SK-N-SH (cell line): ENCODE measurements at regions not wholly inside any gene's neighbourhood (a gene's known extent, or its start where the extent isn't known, plus 50 kb on each side); places are given as distances from the start of the nearest gene placed in this dataset.

Source experiments
- CTCF ChIA-PET: fragments of 300-600, 350-600 bp; formaldehyde crosslinking; extraction: SDS; loops from one replicate; lab custom pipeline; 2021; lab: Yijun Ruan, JAX
- POLR2A ChIA-PET: fragments of 350-600 bp; sonication (Branson Sonifier 250); formaldehyde crosslinking; extraction: SDS; loops from one replicate; lab custom pipeline; 2020; ENCODE audit warnings: antibody characterized with exemption, inconsistent platforms; lab: Yijun Ruan, JAX
- DNase-seq: peaks from one replicate; pipeline ENCODE4 v3.0.0; 2012
- H2AFZ ChIP-seq: fragments of 200-600 bp; sonication (generic); 2 replicates; pipeline ENCODE4 v1.8.1; 2016; ENCODE audit warnings: antibody characterized with exemption, mild to moderate bottlenecking, low read depth
- H3F3A ChIP-seq: fragments of 200-600 bp; sonication (generic); replicated peaks from 2 replicates; pipeline ENCODE3; 2016; ENCODE audit warnings: antibody characterized with exemption, mild to moderate bottlenecking; ENCODE audit not compliant: insufficient read depth
- H3K27ac ChIP-seq, 2 experiments: fragments of 200-500 bp in 1 of 2; fragments of 200-600 bp in 1 of 2; sonication (Bioruptor generic) in 1 of 2; sonication (generic), shearing (Covaris generic) in 1 of 2; 2 replicates each; pipeline versions ENCODE4 v1.5.1 to v1.6.1; 2014 to 2016; ENCODE audit warnings: low read depth in 2 of 2, inconsistent platforms in 1 of 2, low read length in 1 of 2, mild to moderate bottlenecking in 1 of 2, mixed read lengths in 1 of 2
- H3K27me3 ChIP-seq: fragments of 200-600 bp; sonication (generic), shearing (Covaris generic); 2 replicates; pipeline ENCODE4 v1.6.1; 2016; ENCODE audit warnings: mixed run types; ENCODE audit not compliant: insufficient read depth
- H3K36me3 ChIP-seq, 2 experiments: fragments of 200-500 bp in 1 of 2; fragments of 200-600 bp in 1 of 2; sonication (Bioruptor generic) in 1 of 2; sonication (generic) in 1 of 2; replicated peaks in 1 of 2; 2 replicates each; pipeline versions ENCODE3 to v1.5.1; 2014 to 2016; ENCODE audit warnings: low read length in 1 of 2, mild to moderate bottlenecking in 1 of 2; ENCODE audit not compliant: insufficient read depth in 2 of 2, control insufficient read depth in 1 of 2
- H3K4me1 ChIP-seq, 2 experiments: fragments of 200-500 bp in 1 of 2; fragments of 200-600 bp in 1 of 2; sonication (Bioruptor generic) in 1 of 2; sonication (generic), shearing (Covaris generic) in 1 of 2; 2 replicates each; pipeline versions ENCODE4 v1.5.1 to v1.6.1; 2014 to 2016; ENCODE audit warnings: low read depth in 1 of 2, low read length in 1 of 2, mixed run types in 1 of 2; ENCODE audit not compliant: insufficient read depth in 2 of 2, control insufficient read depth in 1 of 2
- H3K4me2 ChIP-seq: fragments of 200-600 bp; sonication (generic), shearing (Covaris generic); 2 replicates; pipeline ENCODE4 v1.6.1; 2017; ENCODE audit warnings: mixed run types
- H3K4me3 ChIP-seq, 2 experiments: fragments of 200-500 bp in 1 of 2; fragments of 200-600 bp in 1 of 2; sonication (Bioruptor generic) in 1 of 2; sonication (generic), shearing (Covaris generic) in 1 of 2; 2 replicates each; pipeline versions ENCODE4 v1.5.1 to v1.8.1; 2014 to 2016; ENCODE audit warnings: low read depth in 2 of 2, inconsistent platforms in 1 of 2, low read length in 1 of 2, mild to moderate bottlenecking in 1 of 2, mixed read lengths in 1 of 2, moderate library complexity in 1 of 2
- H3K79me2 ChIP-seq: fragments of 200-600 bp; sonication (generic); 2 replicates; pipeline ENCODE4 v1.8.1; 2017; ENCODE audit warnings: mild to moderate bottlenecking; ENCODE audit not compliant: insufficient read depth
- H3K9ac ChIP-seq: fragments of 200-600 bp; sonication (generic); 2 replicates; pipeline ENCODE4 v1.6.1; 2017; ENCODE audit warnings: mixed run types
- H3K9me2 ChIP-seq: fragments of 200-600 bp; sonication (generic); 2 replicates; pipeline ENCODE4 v1.6.1; 2017; ENCODE audit warnings: mixed run types
- H3K9me3 ChIP-seq: fragments of 200-600 bp; sonication (generic); 2 replicates; pipeline ENCODE4 v1.6.1; 2017; ENCODE audit warnings: mixed run types, mild to moderate bottlenecking, moderate library complexity
- H4K20me1 ChIP-seq: fragments of 200-600 bp; sonication (generic); 2 replicates; pipeline ENCODE4 v1.6.1; 2017; ENCODE audit warnings: mild to moderate bottlenecking, mixed run types; ENCODE audit not compliant: insufficient read depth
- ELF1 ChIP-seq: IDR thresholded peaks from 2 replicates; pipeline ENCODE4 v1.4.0; 2012
- EZH2phosphoT487 ChIP-seq: fragments of 200-600 bp; sonication (generic); IDR thresholded peaks from 2 replicates; pipeline ENCODE4 v1.6.1; 2017; ENCODE audit warnings: low read depth, mixed run types, mild to moderate bottlenecking, antibody characterized with exemption, moderate library complexity, borderline replicate concordance
- FOXM1 ChIP-seq: IDR thresholded peaks from 2 replicates; pipeline ENCODE4 v1.4.0; 2012; ENCODE audit warnings: low read depth, mild to moderate bottlenecking
- GABPA ChIP-seq: IDR thresholded peaks from 2 replicates; pipeline ENCODE4 v1.4.0; 2012; ENCODE audit warnings: low read depth, mild to moderate bottlenecking
- GATA2 ChIP-seq: sonication (generic); formaldehyde crosslinking; IDR thresholded peaks from 2 replicates; pipeline ENCODE4 v1.5.0; 2020; ENCODE audit warnings: mild to moderate bottlenecking, missing genetic modification reagents
- MXI1 ChIP-seq: IDR thresholded peaks from 2 replicates; pipeline ENCODE4 v1.6.1; 2012; ENCODE audit warnings: mild to moderate bottlenecking, low read depth, low read length, improper control_type of control experiment
- NFIC ChIP-seq: IDR thresholded peaks from 2 replicates; pipeline ENCODE4 v1.4.0; 2012; ENCODE audit warnings: borderline replicate concordance
- POLR2AphosphoS5 ChIP-seq: IDR thresholded peaks from 2 replicates; pipeline ENCODE4 v1.6.1; 2012; ENCODE audit warnings: low read depth, low read length
- RCOR1 ChIP-seq: fragments of 150-350 bp; IDR thresholded peaks from 2 replicates; pipeline ENCODE4 v1.6.1; 2017; ENCODE audit warnings: antibody characterized with exemption, low read length
- RFX5 ChIP-seq: IDR thresholded peaks from 2 replicates; pipeline ENCODE4 v1.6.1; 2012; ENCODE audit warnings: mild to moderate bottlenecking, improper control_type of control experiment, low read length
- RXRA ChIP-seq: IDR thresholded peaks from 2 replicates; pipeline ENCODE4 v1.4.0; 2012; ENCODE audit warnings: low read depth, mild to moderate bottlenecking, borderline replicate concordance
- SMC3 ChIP-seq: IDR thresholded peaks from 2 replicates; pipeline ENCODE4 v1.6.1; 2012; ENCODE audit warnings: low read depth, low read length, improper control_type of control experiment
- TAF1 ChIP-seq: IDR thresholded peaks from 2 replicates; pipeline ENCODE4 v1.6.1; 2012; ENCODE audit warnings: low read depth, mild to moderate bottlenecking, low read length, moderate library complexity, borderline replicate concordance
- YY1 ChIP-seq: IDR thresholded peaks from 2 replicates; pipeline ENCODE4 v1.4.0; 2012; ENCODE audit warnings: low read depth, mild to moderate bottlenecking
- WGBS: methylation state at CpG from one replicate; pipeline ENCODE4 v1.1.6; 2017; ENCODE audit warnings: low lambda C conversion rate; 5-methylcytosine and 5-hydroxymethylcytosine counted together
- TF ChIP-seq, protein P1 (sequence below): fragments of 150-350 bp; IDR thresholded peaks from 2 replicates; pipeline ENCODE4 v1.6.1; 2017; ENCODE audit warnings: antibody characterized with exemption, low read length, low read depth, borderline replicate concordance
- TF ChIP-seq, protein P2 (sequence below): IDR thresholded peaks from 2 replicates; pipeline ENCODE4 v1.4.0; 2012; ENCODE audit warnings: low read depth, borderline replicate concordance
- TF ChIP-seq, protein P3 (sequence below): fragments of 150-350 bp; IDR thresholded peaks from 2 replicates; pipeline ENCODE4 v1.6.1; 2016; ENCODE audit warnings: mild to moderate bottlenecking, low read depth, low read length
- TF ChIP-seq, protein P4 (sequence below): IDR thresholded peaks from 2 replicates; pipeline ENCODE4 v1.6.1; 2012; ENCODE audit warnings: mild to moderate bottlenecking, low read depth, low read length, moderate library complexity
- TF ChIP-seq, protein P5 (sequence below): fragments of 200-600 bp; sonication (generic); IDR thresholded peaks from 2 replicates; pipeline ENCODE4 v1.6.1; 2017; ENCODE audit warnings: antibody characterized with exemption, mild to moderate bottlenecking, moderate library complexity

DNA sequence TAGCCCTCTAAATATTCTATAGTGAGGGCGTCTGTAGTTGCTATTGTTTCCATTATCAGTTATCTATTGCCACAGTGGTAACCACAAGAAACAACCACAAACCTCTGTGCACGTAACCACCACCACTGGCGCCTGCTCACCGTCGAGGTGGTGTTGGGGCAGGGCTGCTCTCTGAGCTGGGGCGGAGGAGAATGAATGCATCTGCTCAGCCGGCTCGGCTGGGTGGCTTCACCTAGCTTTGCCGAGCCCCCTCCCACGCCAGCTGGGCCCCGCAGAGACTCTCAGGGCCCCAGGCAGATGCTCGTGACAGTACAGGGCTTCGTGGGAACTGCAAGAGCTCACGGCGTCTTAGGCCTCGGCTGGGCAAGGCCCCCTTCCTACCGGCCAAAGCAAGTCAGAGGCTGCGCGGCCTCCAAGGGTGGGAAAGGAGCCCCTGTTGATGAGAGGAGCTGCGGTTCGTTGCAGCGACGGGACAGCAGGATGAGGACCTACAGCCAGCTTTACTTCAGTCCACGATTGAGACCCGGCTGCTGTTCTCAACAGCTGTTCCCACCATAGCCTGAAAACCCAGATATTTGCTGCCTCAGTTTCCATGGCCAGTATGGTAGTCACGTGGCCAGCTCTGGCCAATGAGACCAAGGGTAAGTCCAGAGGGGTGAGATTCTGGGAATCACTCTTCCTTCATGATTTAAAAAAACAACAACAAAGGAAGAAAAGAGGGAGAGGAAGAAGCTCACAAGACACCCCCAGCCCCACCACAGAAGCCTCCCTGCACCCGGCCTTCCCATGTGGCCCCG, 120.2 kb upstream of the AFDN start:
- H3K4me2 ChIP-seq, result no peak overlapping the region
- H3F3A ChIP-seq, result no peaks in the 10 kb centered on the region
- CTCF ChIA-PET, result no interaction called here
- H2AFZ ChIP-seq, result no peak overlapping the region
- WGBS, result 67% methylated on average over 21 of the region's 28 CpGs
- POLR2A ChIA-PET, result no interaction called here
- H3K9me2 ChIP-seq, result no peaks in the 10 kb centered on the region
- H3K9ac ChIP-seq, result no peak overlapping the region
- no peaks in the 10 kb centered on the region for H4K20me1 ChIP-seq
- DNase-seq, result no peak
- H3K79me2 ChIP-seq, result no peaks in the 10 kb centered on the region
- H3K27me3 ChIP-seq, result no peaks in the 10 kb centered on the region
- H3K9me3 ChIP-seq, result no peaks in the 10 kb centered on the region
- TF ChIP-seq ELF1 (no peak), TAF1 (no peak), GABPA (no peak), RFX5 (no peak), EZH2phosphoT487 (no peak), FOXM1 (no peak), SMC3 (no peak), POLR2AphosphoS5 (no peak), RXRA (no peak), RCOR1 (no peak), MXI1 (no peak), NFIC (no peak), YY1 (no peak), GATA2 (no peak)
- TF ChIP-seq, protein P1, sequence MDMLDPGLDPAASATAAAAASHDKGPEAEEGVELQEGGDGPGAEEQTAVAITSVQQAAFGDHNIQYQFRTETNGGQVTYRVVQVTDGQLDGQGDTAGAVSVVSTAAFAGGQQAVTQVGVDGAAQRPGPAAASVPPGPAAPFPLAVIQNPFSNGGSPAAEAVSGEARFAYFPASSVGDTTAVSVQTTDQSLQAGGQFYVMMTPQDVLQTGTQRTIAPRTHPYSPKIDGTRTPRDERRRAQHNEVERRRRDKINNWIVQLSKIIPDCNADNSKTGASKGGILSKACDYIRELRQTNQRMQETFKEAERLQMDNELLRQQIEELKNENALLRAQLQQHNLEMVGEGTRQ, result no peak
- TF ChIP-seq, protein P2, sequence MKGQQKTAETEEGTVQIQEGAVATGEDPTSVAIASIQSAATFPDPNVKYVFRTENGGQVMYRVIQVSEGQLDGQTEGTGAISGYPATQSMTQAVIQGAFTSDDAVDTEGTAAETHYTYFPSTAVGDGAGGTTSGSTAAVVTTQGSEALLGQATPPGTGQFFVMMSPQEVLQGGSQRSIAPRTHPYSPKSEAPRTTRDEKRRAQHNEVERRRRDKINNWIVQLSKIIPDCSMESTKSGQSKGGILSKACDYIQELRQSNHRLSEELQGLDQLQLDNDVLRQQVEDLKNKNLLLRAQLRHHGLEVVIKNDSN, result no peak
- TF ChIP-seq, protein P3, sequence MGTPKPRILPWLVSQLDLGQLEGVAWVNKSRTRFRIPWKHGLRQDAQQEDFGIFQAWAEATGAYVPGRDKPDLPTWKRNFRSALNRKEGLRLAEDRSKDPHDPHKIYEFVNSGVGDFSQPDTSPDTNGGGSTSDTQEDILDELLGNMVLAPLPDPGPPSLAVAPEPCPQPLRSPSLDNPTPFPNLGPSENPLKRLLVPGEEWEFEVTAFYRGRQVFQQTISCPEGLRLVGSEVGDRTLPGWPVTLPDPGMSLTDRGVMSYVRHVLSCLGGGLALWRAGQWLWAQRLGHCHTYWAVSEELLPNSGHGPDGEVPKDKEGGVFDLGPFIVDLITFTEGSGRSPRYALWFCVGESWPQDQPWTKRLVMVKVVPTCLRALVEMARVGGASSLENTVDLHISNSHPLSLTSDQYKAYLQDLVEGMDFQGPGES, result no peak
- TF ChIP-seq, protein P4, sequence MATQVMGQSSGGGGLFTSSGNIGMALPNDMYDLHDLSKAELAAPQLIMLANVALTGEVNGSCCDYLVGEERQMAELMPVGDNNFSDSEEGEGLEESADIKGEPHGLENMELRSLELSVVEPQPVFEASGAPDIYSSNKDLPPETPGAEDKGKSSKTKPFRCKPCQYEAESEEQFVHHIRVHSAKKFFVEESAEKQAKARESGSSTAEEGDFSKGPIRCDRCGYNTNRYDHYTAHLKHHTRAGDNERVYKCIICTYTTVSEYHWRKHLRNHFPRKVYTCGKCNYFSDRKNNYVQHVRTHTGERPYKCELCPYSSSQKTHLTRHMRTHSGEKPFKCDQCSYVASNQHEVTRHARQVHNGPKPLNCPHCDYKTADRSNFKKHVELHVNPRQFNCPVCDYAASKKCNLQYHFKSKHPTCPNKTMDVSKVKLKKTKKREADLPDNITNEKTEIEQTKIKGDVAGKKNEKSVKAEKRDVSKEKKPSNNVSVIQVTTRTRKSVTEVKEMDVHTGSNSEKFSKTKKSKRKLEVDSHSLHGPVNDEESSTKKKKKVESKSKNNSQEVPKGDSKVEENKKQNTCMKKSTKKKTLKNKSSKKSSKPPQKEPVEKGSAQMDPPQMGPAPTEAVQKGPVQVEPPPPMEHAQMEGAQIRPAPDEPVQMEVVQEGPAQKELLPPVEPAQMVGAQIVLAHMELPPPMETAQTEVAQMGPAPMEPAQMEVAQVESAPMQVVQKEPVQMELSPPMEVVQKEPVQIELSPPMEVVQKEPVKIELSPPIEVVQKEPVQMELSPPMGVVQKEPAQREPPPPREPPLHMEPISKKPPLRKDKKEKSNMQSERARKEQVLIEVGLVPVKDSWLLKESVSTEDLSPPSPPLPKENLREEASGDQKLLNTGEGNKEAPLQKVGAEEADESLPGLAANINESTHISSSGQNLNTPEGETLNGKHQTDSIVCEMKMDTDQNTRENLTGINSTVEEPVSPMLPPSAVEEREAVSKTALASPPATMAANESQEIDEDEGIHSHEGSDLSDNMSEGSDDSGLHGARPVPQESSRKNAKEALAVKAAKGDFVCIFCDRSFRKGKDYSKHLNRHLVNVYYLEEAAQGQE, result no peak
- TF ChIP-seq, protein P5, sequence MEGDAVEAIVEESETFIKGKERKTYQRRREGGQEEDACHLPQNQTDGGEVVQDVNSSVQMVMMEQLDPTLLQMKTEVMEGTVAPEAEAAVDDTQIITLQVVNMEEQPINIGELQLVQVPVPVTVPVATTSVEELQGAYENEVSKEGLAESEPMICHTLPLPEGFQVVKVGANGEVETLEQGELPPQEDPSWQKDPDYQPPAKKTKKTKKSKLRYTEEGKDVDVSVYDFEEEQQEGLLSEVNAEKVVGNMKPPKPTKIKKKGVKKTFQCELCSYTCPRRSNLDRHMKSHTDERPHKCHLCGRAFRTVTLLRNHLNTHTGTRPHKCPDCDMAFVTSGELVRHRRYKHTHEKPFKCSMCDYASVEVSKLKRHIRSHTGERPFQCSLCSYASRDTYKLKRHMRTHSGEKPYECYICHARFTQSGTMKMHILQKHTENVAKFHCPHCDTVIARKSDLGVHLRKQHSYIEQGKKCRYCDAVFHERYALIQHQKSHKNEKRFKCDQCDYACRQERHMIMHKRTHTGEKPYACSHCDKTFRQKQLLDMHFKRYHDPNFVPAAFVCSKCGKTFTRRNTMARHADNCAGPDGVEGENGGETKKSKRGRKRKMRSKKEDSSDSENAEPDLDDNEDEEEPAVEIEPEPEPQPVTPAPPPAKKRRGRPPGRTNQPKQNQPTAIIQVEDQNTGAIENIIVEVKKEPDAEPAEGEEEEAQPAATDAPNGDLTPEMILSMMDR, result no peak
- peaks cover 0 to 4% of the 10 kb centered on the region in 2 experiments; a peak in 1 of 4 replicates for H3K4me1 ChIP-seq
- no peak overlapping the region for H3K4me3 ChIP-seq
- no peaks in the 10 kb centered on the region for H3K36me3 ChIP-seq
- no peak overlapping the region for H3K27ac ChIP-seq
